GM23248 (cell line): ENCODE measurements at regions not wholly inside any gene's neighbourhood (a gene's known extent, or its start where the extent isn't known, plus 50 kb on each side); places are given as distances from the start of the nearest gene placed in this dataset.

Experiments
- DNase-seq: peaks from one replicate; pipeline ENCODE4 v3.0.0-alpha.2; 2015
- H2AFZ ChIP-seq: fragments of 200-600 bp; sonication (generic); 2 replicates; pipeline ENCODE4 v1.6.1; 2016; ENCODE audit warnings: antibody characterized with exemption
- H3F3A ChIP-seq: fragments of 200-600 bp; sonication (generic); 2 replicates; pipeline ENCODE4 v1.6.1; 2016; ENCODE audit warnings: mild to moderate bottlenecking, antibody characterized with exemption, mixed run types; ENCODE audit not compliant: insufficient read depth
- H3K27ac ChIP-seq: fragments of 200-600 bp; sonication (generic); 2 replicates; pipeline ENCODE4 v1.5.1; 2016; ENCODE audit warnings: mild to moderate bottlenecking
- H3K27me3 ChIP-seq: fragments of 200-600 bp; sonication (generic); replicated peaks from 2 replicates; pipeline ENCODE4 v1.6.1; 2016; ENCODE audit warnings: mild to moderate bottlenecking; ENCODE audit not compliant: insufficient read depth
- H3K36me3 ChIP-seq: fragments of 200-600 bp; sonication (generic); 2 replicates; pipeline ENCODE4 v1.6.1; 2016; ENCODE audit warnings: low read depth, mild to moderate bottlenecking
- H3K4me1 ChIP-seq: fragments of 200-600 bp; sonication (generic); 2 replicates; pipeline ENCODE4 v1.6.1; 2016; ENCODE audit warnings: mild to moderate bottlenecking; ENCODE audit not compliant: insufficient read depth
- H3K4me2 ChIP-seq: fragments of 200-600 bp; sonication (generic); one replicate; pipeline ENCODE4 v1.6.1; 2016; ENCODE audit warnings: mild to moderate bottlenecking; ENCODE audit not compliant: unreplicated experiment
- H3K4me3 ChIP-seq: fragments of 200-600 bp; sonication (generic); 2 replicates; pipeline ENCODE4 v1.5.1; 2016; ENCODE audit warnings: mild to moderate bottlenecking
- H3K79me2 ChIP-seq: fragments of 200-600 bp; sonication (generic); 2 replicates; pipeline ENCODE4 v1.6.1; 2016; ENCODE audit warnings: mild to moderate bottlenecking; ENCODE audit not compliant: insufficient read depth
- H3K9ac ChIP-seq: fragments of 200-600 bp; sonication (generic); 2 replicates; pipeline ENCODE4 v1.6.1; 2016; ENCODE audit warnings: mild to moderate bottlenecking
- H3K9me2 ChIP-seq: fragments of 200-600 bp; sonication (generic); 2 replicates; pipeline ENCODE4 v1.6.1; 2016; ENCODE audit warnings: mixed run types, mild to moderate bottlenecking, moderate library complexity; ENCODE audit not compliant: insufficient read depth
- H3K9me3 ChIP-seq: fragments of 200-600 bp; sonication (generic); one replicate; pipeline ENCODE4 v1.6.1; 2017; ENCODE audit warnings: low read depth
- H4K20me1 ChIP-seq: fragments of 200-600 bp; sonication (generic); 2 replicates; pipeline ENCODE4 v1.6.0; 2016; ENCODE audit not compliant: insufficient read depth
- EZH2 ChIP-seq: fragments of 200-600 bp; sonication (generic); IDR thresholded peaks from 2 replicates; pipeline ENCODE4 v1.6.1; 2018; ENCODE audit warnings: antibody characterized with exemption, mild to moderate bottlenecking; ENCODE audit not compliant: insufficient read depth, poor library complexity, severe bottlenecking
- EZH2phosphoT487 ChIP-seq: fragments of 200-600 bp; sonication (generic); IDR thresholded peaks from 2 replicates; pipeline ENCODE4 v1.6.1; 2018; ENCODE audit warnings: antibody characterized with exemption, moderate library complexity, mild to moderate bottlenecking, low read depth; ENCODE audit not compliant: insufficient read depth
- WGBS, 2 experiments: methylation state at CpG; one replicate each; pipeline ENCODE4 v1.1.6; 2015 to 2017; ENCODE audit warnings: low lambda C conversion rate in 2 of 2, low coverage in 1 of 2; ENCODE audit errors: missing lambda C conversion rate in 2 of 2; 5-methylcytosine and 5-hydroxymethylcytosine counted together
- in situ Hi-C: fragments of 300-500 bp; cut with MboI; formaldehyde crosslinking; loops from 2 replicates; pipeline ENCODE4 v1.15.0; 2020

DNA sequence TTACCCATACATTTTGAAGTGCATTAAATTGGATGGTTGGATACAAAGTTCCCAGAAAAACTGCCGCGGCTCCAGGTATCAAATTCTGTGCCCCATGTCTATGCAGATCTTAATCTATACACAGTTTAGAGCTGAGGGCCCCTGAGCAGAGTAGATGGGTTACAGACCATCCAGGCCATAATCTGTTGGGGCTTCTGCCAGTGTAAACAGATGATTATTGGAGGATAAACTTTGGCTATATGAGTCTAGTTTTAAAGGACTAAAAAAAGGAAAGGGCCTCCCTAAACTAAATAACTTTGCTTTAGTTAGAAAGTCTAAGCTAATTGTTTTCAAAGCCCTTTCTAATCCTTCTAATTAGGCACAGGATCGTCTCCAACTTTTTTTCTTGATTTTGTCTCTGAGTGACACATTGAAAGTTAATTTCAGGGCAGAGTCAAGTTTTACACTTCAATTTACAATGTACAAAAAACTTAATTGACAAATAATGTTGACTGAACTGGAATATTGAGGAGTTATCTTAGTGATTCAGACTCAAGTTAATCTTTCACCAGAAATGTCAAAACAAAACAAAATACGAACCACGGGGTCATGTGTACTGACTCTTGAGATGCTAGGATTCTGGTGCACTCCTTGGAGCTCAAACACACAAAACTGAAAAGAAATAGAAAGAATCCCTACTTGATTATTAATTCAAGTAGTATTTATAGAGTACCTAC, 133.9 kb upstream of the SCAF11 start:
- Histone ChIP-seq H3K27me3 (0 out of 2 replicates have a peak, but pooled peaks cover 6% of the 10 kb centered on the region), H4K20me1 (no peaks in the 10 kb centered on the region), H3K9me3 (no peaks in the 10 kb centered on the region), H3K79me2 (no peaks in the 10 kb centered on the region), H3K27ac (no peak overlapping the region), H3K9ac (no peak overlapping the region), H3K4me2 (peak overlapping the region; percentile 98), H3K36me3 (no peaks in the 10 kb centered on the region), H2AFZ (peak overlapping the region; percentile 98), H3K9me2 (no peaks in the 10 kb centered on the region), H3F3A (no peaks in the 10 kb centered on the region), H3K4me1 (no peaks in the 10 kb centered on the region; the same call in none of the 2 replicates), H3K4me3 (peak overlapping the region; percentile 77; the same call in 1 of the 2 replicates)
- in situ Hi-C loops: no loop called here
- TF ChIP-seq EZH2phosphoT487 (no peak), EZH2 (no peak)
- no peak for DNase-seq
- WGBS, 2 experiments: 47 to 53% methylated on average over 5 of the region's 5 CpGs

GRCh38 chr12:46112364-46112763, 122.0 kb upstream of the SCAF11 start:
- H3K4me1 ChIP-seq: no peaks in the 10 kb centered on the region
- no peak for TF ChIP-seq EZH2phosphoT487
- TF ChIP-seq EZH2: no peak
- no peaks in the 10 kb centered on the region for H3F3A ChIP-seq
- in situ Hi-C loops: no loop called here
- no peak overlapping the region for H3K4me2 ChIP-seq
- no peaks in the 10 kb centered on the region for H3K9me3 ChIP-seq
- no peaks in the 10 kb centered on the region for H4K20me1 ChIP-seq
- 0 out of 2 replicates have a peak, but pooled peaks cover 4% of the 10 kb centered on the region for H3K27me3 ChIP-seq
- H3K9me2 ChIP-seq: no peaks in the 10 kb centered on the region
- H3K9ac ChIP-seq: no peak overlapping the region
- no peaks in the 10 kb centered on the region for H3K36me3 ChIP-seq
- H3K27ac ChIP-seq: no peak overlapping the region
- DNase-seq: no peak
- no peaks in the 10 kb centered on the region for H3K79me2 ChIP-seq
- H2AFZ ChIP-seq: no peak overlapping the region
- no peak overlapping the region for H3K4me3 ChIP-seq

DNA sequence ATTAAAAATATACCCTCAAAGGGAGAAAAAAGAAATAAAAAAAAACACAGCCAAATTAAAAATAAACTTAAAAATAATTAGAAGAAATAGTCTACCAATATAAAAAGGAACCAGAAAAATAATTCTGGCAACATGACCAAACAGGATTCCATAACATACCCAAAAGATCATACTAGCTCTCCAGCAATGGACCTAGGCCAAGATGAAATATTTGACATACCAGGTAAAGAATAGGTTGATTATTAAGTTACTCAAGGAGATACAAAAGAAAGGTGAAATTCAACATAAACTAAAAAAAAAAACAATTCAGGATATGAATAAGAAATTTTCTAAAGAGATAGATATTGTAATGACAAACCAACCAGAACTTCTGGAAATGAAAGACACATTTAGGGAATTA, 121.3 kb upstream of the SCAF11 start:
- H3K79me2 ChIP-seq: no peaks in the 10 kb centered on the region
- no peak for DNase-seq

DNA sequence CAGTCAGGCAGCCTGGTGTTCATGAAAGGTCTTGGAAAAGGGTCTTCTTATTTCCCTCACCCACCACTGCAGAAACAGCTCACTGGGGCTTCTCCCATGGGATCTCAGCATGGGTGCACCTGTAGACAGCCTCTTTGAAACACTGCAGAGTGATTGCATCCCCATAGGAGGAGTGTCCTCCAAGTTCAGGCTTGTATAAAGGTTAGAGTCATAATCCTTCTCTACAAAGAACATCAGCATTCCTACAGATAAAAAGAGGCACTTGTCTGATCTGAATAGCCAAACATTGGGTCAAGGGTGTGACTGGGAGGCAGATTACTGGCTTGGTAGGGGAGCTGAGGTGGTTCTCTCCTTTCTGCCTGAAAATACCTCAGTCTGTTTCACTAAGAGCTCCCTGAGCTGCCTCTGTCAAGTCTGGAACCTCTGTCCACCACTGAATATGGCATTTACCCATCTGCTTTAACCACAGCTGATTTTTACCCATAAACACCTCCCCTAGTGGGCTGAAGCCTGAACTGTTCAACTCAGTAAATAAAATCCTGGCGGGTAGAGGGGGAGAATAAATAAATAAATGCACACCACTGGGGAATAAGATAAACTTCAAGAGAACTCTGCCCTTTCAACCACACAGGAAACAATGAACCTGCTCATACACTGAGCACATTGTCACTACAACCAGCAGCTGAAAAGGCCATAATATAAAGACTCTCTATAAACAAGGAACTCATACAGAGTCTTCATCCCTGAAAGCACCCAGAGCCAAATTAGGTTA, 120.7 kb upstream of the SCAF11 start:
- Histone ChIP-seq H3K4me2 (no peak overlapping the region), H3K27me3 (0 out of 2 replicates have a peak, but pooled peaks cover 4% of the 10 kb centered on the region), H3K9ac (no peak overlapping the region), H3K4me3 (no peak overlapping the region), H3K4me1 (no peaks in the 10 kb centered on the region), H2AFZ (no peak overlapping the region), H3F3A (no peaks in the 10 kb centered on the region), H4K20me1 (no peaks in the 10 kb centered on the region), H3K9me3 (no peaks in the 10 kb centered on the region), H3K9me2 (no peaks in the 10 kb centered on the region), H3K36me3 (no peaks in the 10 kb centered on the region), H3K79me2 (no peaks in the 10 kb centered on the region), H3K27ac (no peak overlapping the region)
- no peak for DNase-seq
- no peak for TF ChIP-seq EZH2phosphoT487
- 41 to 58% methylated on average over 1 of the region's 1 CpG for WGBS, 2 experiments
- in situ Hi-C loops: no loop called here

More for the DNA sequence above, 121.3 kb upstream of the SCAF11 start:
- no peaks in the 10 kb centered on the region for H3K4me1 ChIP-seq
- H4K20me1 ChIP-seq: no peaks in the 10 kb centered on the region
- no peak overlapping the region for H2AFZ ChIP-seq
- in situ Hi-C loops: no loop called here
- no peaks in the 10 kb centered on the region for H3K9me3 ChIP-seq
- TF ChIP-seq EZH2phosphoT487 (no peak), EZH2 (no peak)
- no peak overlapping the region for H3K27ac ChIP-seq
- H3K9ac ChIP-seq: no peak overlapping the region
- no peaks in the 10 kb centered on the region for H3F3A ChIP-seq
- no peaks in the 10 kb centered on the region for H3K36me3 ChIP-seq
- H3K4me3 ChIP-seq: no peak overlapping the region
- H3K4me2 ChIP-seq: no peak overlapping the region
- no peaks in the 10 kb centered on the region for H3K9me2 ChIP-seq
- H3K27me3 ChIP-seq: 0 out of 2 replicates have a peak, but pooled peaks cover 4% of the 10 kb centered on the region
